DMS53 treated with DMSO at 0.1 percent for 48 hours (cell line): ENCODE measurements at regions not wholly inside any gene's neighbourhood (a gene's known extent, or its start where the extent isn't known, plus 50 kb on each side); places are given as distances from the start of the nearest gene placed in this dataset.
"Not testable (repeated sequence)": the region's sequence is repeated elsewhere in the genome, so short reads cannot be mapped to it uniquely, and the experiment has no call there.

Experiments
- DNase-seq: peaks from one replicate; lab custom pipeline; 2025; ENCODE audit not compliant: unreplicated experiment; lab: John Stamatoyannopoulos, UW

DNA sequence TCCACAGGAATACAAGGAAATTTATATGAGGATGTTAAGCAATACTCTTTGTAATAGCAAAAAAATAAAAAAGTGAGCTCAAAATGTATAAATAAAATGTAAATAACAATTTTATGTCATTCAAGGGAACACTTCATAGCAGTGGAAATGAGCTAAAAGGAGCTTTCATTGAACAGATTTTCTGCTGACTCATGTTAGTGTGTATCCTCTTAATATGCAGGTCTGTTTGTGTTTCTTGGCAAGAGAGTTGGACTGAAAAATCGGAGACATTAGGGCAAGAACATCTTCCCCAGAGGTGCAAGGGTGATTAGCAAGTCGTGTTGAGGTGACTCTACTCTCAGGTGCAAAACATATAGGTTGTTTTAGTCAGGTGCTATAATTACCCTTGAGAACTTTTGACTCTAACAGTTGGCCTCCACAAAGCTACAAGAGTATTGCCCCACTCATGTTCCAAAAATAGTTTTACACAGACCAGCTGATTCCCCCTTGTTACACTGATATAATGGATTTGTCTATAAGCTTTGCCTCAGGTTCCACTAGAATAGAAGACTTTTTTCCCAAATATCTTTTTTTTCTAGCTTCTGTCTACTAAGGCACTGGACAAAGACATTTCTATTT, 702.9 kb downstream of the TENT5A start:
- no peak for DNase-seq

DNA sequence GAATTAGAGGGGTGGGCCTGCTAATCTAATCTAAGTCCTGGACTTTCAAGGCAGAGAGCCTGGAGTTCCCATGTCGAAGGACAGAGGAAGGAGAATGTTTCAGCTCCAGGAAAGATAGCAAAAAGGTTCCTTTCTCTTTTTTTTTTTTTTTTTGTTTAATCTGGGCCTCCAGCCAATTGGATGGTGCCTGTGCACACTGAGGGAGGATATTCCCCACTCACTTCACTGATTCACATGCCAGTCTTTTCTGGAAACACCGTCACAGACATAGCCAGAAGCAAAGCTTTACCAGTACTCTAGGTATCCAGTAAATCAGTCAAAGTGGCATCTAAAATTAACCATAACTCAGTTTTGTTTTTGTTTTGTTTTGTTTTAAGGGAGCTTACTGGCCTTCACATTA, 721.1 kb downstream of the TENT5A start:
- no peak for DNase-seq

DNA sequence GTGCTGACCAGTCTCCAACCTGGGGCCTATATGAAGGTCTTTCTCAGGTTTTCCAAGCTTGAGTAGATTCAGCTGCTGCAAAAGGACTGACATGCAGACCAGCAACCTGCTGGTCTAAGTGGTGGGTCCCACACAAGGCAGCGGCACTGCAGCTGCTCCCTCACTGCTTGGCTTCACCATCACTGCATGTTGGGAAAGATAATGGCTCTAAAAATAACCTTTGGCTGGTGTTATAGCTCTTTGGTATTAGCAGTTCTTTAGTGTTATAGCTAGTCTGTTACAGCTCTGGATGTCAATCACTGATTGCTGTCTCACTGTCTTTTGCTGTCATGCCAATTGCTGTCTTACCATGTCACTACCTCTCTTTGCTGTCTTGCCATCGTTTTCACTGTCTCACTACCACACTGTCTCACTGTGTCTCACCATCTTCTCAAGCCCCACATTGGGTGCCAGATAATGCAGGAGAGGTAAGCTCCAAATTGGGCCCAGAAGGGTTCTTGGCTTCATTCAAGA, 726.4 kb downstream of the TENT5A start:
- DNase-seq: no peak

DNA sequence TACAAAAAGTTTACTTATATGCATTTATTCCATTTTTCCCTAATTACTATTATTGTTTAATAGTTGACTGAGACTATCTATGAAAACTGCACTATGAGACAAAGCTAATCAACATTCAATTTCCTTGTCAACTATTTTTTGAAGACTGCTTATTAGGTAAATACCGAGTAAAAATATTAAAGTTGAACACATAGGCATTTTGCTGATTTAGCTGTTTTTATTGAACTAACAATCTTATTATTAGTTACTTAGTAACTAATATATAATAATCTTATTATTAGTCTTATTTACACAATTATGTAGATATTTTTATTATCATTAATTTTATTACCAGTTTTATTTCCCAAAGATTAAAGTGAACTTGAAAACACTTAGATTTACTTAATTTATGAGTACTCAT, 728.8 kb downstream of the TENT5A start:
- no peak for DNase-seq

DNA sequence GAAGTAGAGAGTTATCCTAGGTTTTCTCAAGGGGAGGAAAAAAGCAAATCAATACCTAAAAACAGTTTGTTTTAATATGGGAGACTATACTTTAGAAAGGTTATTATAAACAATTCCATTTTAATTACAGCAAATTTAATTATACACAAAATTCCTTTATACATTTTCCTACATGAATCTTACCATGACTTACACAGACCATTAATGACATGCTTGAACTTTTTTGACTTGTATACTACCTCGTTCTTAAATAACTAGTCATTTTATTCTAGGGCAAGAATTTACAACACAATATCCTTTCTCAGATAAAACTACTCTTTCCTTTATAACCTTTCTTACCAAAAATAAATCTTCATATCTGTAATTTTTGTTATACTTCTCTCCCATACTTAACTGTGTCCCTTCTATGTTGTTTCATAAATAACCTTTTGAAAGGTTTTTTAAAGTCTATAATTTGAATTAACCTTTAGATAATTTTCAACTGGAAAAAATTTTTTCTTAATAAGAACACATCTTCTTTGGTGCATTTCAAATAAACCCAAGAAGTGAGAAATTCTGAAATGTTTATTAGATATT, 729.4 kb downstream of the TENT5A start:
- no peak for DNase-seq

DNA sequence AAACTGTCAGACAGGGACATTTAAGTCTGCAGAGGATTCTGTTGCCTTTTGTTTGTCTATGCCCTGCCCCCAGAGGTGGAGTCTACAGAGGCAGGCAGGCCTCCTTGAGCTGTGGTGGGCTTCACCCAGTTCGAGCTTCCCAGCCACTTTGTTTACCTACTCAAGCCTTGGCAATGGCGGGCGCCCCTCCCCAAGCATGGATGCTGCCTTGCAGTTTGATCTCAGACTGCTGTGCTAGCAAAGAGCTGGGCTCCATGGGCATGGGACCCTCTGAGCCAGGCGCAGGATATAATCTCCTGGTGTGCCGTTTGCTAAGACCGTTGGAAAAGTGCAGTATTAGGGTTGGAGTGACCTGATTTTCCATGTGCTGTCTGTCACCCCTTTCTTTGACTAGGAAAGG, 734.9 kb downstream of the TENT5A start:
- DNase-seq: not testable (repeated sequence)

DNA sequence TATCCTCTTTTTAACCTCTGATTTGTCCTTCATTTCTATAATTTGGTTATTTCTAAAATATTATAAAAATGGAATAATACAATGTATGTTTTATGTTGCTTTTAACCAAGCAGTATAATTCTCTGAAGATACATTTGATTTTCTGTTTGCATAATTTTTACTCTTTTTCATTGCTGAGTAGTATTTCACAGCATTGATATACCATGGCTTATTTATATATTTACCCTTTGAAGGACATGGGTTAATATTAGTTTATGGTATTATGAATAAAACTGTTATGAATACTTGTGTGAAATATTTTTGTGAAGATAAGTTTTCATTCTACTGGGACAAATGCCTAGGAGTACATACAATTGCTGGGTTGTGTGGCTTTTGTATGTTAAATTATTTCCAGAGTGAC, 748.6 kb downstream of the TENT5A start:
- DNase-seq: no peak

DNA sequence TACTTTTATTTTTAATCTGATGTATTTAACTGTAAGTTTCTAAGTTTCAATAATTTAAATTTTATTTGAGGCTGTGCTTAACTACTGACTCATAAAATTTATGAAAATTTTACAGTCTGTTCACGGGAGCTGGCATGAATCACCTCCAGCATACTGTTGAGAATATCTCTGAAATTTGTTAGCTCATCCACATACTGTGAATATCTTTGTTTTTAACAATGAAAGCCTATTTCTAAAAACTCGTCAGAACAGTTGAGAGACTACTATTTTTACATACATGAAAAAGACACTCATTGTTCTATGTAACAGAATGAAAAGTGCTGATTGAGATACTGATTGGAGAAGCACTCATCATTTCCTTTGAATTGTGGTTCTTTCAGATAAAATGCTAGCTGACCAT, 749.3 kb downstream of the TENT5A start:
- DNase-seq: no peak

DNA sequence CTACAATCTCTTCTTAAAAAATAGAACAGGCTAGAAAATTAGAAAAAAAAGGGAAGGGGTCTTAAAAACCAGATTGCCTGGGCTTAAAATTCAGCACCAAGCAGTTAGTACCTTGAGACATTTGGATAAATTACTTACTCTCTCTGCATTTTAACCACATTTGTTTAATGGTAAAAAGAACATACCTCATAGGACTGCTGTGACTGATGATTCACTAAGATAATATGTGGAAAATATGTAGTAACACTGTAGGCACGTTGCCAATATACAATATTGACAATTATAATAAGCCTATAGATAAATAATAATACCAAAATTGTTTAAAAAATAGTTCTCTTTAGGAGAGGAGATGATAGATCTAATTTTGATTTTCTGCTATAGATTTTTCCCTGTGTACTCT, 750.4 kb downstream of the TENT5A start:
- DNase-seq: no peak

DNA sequence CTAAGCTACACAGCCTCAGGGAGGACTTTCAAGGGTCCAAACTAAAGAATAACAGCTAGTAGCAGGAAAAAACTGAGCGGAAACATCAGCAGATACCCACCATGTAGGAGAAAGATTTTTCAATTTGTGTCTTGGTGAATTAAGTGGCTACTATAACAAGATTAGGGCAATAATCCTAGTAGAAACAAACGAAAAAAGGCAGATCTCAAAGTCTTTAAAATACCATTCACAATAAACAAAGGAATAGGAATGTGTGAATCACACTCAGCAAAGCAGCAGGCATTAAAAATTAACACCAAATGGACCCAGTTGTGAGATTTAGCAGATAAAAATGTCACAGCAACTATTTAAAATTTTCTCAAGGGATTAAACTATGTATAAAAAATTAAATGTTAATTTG, 761.2 kb downstream of the TENT5A start:
- no peak for DNase-seq

DNA sequence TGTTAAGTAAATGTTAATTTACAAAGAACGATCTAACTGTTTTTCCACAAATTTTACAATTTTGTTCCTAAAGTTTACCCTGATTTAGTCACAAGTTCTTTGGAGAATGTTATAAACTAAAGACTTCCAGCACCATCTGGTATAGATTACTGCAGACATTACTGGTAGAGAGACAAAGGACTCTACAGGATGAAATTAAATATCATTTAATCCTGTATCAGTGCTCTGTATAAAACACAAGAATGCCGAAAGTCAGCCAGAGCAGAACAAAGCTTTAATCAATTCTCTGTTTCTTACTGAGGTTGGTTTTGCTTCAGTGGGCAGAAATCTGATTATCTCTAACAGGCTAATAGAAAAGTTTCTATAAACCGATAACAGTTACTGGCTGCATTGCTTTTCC, 763.6 kb downstream of the TENT5A start:
- no peak for DNase-seq

DNA sequence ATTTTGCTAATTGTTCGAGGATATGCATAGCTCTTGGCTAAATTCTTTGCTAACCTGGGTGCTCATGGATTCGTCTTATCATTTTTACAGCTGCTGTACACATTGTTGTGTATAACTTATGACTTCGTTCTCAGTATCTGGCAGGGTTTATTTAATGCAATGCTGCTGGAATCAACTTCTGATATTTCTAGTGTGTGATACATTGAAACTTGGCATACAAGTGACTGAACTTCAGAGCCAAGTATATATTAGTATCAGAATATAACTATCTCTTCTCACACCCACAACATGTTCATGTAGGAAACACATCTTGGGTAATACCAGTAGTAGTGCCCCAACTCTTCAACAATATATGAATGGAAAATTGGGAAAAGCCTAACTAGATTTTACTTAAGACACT, 764.2 kb downstream of the TENT5A start:
- DNase-seq: no peak

DNA sequence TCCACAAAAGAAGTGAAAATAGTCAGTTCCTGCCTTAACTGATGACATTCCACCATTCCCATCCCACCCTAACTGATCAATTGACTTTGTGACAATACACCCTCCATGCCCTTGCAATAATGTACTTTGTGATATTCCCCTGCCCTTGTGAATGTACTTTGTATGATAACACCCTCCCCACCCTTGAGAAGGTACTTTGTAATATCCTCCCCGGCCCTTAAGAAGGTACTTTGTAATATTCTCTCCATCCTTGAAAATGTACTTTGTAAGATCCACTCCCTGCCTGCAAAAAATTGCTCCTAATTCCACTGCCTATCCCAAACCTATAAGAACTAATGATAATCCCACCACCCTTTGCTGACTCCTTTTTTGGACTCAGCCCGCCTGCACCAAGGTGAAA, 771.3 kb downstream of the TENT5A start:
- DNase-seq: not testable (repeated sequence)

DNA sequence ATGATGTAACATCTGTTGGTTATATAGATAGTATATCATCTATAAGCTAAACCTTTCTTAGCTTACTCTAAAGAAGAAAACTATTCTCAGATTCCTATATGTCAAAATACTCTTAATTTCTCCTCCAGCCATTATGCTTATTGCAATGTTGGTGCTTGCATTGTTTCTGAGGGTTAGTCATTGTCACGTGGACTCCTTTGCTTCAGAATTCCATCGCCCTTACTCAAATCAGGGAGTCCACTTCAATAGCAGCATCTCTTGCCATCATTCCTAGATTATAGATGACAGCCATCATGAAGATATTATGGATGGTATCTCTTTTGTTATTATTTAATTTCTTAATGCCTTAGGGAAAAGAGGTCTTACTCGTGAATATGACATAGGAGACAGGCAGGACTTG, 776.1 kb downstream of the TENT5A start:
- DNase-seq: no peak

DNA sequence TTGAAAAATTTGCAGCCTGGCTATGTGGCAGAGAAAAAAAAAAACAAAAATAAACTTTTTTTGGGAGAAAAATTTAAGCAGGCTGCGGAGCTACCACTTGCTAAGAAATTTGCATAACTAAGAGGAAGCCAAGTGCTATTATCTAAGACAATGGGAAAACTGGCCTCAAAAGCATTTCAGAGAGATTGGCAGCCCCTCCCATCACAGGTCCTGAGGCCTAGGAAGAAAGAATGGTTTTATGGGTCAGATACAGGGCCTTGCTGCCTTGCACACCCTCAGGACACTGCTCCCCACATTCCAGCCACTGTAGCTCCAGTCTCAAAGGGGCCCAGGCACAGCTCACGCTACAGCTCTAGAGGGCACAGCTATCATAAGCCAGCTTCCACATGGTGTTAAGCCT, 777.9 kb downstream of the TENT5A start:
- no peak for DNase-seq

DNA sequence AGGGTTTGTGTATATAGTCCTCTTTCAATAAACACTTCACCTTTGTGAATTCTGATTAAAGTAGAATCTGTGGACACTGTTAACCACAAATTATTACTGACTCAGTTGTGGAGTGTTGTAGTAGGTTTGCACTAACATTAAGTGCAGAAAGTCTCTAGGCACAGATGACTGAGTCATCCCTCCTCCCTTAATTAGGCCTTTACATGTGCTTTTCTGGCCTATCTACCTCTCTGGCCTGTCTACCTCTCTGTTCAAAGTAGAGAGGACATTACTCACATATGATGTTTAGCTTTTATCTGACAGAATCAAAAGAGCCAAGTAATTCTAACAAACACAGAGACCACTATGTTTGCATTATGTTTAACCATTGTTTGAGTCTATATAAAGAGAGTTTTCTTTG, 783.0 kb downstream of the TENT5A start:
- peak; percentile 35 for DNase-seq

DNA sequence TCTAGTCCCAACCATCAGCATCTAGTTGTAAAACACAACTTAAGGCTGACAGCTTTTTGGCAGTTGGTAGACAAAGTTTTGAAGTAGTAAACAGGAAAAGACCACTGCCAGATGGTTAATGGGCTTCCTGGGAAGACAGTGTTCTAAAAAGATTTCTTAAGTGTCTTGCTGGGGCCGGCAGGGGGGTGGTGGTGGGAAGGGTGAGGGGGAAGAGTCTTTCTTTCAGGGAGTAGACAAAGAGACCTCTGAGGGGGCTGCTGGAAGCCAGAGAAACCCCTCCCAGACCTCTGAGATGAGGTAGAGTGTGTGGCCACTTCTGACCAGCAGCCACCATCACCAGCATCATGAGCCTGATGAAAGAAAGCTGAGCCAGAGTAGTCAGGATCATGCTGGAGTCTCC, 784.9 kb downstream of the TENT5A start:
- no peak for DNase-seq

DNA sequence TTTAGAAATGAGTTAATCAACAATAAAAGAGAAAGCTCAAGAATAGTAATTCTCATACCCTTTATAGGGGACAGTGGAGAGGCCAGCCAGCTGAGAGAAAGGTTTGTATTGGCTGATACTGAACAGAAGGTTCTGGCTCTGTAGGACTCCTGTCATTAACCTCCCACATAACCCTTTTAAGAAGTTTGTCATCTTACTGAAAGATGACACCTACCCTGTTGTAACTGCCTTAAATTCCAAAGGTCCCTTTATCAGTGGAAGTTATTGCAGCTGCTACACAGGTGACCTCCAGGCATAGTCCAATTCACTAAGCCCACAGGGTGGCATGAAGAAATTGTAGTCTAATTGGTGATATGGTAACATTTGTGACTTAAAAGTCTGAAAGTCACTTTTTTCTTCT, 790.1 kb downstream of the TENT5A start:
- no peak for DNase-seq

DNA sequence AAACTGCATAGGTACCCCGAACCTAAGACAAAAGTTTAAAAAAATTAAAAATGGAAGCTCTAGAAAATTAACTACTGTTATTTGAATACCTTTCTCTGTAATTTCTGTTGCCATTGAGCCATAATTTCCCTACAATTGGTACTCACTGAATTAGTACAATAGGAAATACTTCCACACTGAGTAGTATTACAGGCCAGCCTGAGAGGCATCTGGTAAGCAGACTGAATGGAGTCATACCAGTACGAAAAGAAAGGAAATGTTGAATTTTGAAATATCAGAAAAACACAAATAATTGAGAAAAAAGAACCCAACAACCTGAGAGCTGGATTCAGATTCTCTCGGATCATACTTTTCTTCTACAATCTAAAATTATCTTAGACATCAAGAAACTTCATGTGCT, 791.3 kb downstream of the TENT5A start:
- DNase-seq: no peak

DNA sequence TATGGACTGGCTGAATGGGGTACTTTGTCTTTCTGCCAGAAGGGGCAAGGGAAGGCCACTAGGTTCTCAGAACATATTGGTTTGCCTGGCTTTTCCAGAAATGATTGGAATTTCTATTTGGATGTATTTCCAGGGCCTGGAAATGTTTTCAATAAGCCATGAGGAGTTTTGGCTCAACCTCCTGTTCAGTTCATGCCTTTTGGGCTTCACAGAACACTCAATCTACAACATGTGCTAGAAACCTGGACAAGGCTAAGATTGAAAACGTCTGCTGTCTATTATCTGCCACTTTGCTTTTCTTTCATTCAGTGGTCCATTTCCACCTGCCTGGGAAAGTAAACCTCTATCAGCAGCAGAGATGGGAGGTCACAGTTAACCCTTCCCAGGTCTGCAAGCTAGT, 793.4 kb downstream of the TENT5A start:
- no peak for DNase-seq

DNA sequence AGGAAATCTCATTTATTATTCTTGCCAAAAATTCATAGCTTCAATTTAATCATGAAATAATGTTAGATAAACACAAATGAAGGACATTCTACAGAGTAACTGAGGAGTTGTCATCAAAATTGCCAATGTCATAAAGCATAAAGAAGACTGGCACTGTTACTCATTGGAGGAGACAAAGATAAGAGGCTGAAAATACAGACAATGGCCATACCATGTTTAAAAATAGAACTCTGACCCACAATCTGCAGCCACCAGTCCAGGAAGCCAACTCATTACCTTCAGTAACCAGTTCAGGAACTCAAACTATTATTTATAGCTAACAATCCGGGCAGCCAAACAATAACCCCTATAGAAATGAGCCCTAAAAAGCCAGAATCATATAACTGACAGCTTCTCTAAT, 795.6 kb downstream of the TENT5A start:
- DNase-seq: no peak

DNA sequence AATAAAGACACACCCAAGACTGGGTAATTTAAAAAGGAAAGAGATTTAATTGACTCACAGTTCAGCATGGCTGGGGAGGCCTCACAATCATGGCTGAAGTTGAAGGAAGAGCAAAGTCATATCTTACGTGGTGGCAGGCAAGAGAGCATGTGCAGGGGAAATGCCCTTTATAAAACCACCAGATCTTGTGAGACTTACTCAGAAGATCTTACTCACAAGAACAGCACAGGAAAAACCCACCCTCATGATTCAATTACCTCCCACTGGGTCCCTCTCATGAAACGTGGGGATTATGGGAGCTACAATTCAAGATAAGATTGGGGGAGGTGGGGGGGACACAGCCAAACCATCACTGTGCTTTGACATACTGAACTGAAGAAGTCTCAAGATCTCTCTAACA, 800.0 kb downstream of the TENT5A start:
- not testable (repeated sequence) for DNase-seq

DNA sequence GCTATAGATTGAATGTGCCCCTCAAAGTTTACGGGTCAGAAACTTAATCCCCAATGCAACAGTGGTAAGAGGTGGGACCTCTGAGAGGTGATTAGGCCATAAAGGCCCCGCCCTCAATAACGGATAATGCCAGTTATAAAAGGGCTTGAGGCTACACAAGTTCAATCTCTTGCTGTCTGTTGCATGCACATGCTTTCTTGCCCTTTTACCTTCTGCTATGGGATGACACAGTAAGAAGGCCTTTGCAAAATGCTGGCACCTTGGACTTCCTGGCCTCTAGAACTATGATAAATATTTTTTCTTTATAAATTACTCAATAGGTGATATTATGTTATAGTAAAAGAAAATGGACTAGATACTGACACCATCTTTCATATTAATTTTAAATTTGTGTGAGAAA, 806.1 kb downstream of the TENT5A start:
- no peak for DNase-seq
